ENCODE measurements at regions not wholly inside any gene's neighbourhood (a gene's known extent, or its start where the extent isn't known, plus 50 kb on each side); places are given as distances from the start of the nearest gene placed in this dataset.

- Mint-ChIP-seq H3K36me3 (ENCODE audit: low read depth) (no peaks in the 10 kb centered on the region), H3K27ac (no peak overlapping the region), H3K4me1 (ENCODE audit: low read depth) (no peaks in the 10 kb centered on the region), H3K9me3 (peaks cover 9% of the 10 kb centered on the region), H3K4me3 (no peak overlapping the region), H3K27me3 (no peaks in the 10 kb centered on the region)
- ChIA-PET POLR2A (no interaction called here), CTCF (no interaction called here)
- Histone ChIP-seq H3K4me3 (ENCODE audit: low read length) (no peak overlapping the region), H3K27ac (ENCODE audit: low read depth in 1 of 2, low read length in 2 of 2) (no peak overlapping the region), H3K27me3 (ENCODE audit: control insufficient read depth in 1 of 2, insufficient read depth in 2 of 2, low read length in 2 of 2) (no peaks in the 10 kb centered on the region), H3K9me3 (ENCODE audit: control insufficient read depth in 1 of 2, insufficient read depth in 1 of 2, low read length in 2 of 2) (peaks cover 0 to 4% of the 10 kb centered on the region in 2 experiments), H3K4me1 (ENCODE audit: insufficient read depth, low read length) (no peaks in the 10 kb centered on the region), H3K36me3 (ENCODE audit: insufficient read depth, low read length) (no peaks in the 10 kb centered on the region)
- DNase-seq (no peak), ATAC-seq (ENCODE audit: poor library complexity) (no peak)
- intact Hi-C loops (cut with DNase I, micrococcal nuclease), result no loop called here
- TF ChIP-seq, protein P1, sequence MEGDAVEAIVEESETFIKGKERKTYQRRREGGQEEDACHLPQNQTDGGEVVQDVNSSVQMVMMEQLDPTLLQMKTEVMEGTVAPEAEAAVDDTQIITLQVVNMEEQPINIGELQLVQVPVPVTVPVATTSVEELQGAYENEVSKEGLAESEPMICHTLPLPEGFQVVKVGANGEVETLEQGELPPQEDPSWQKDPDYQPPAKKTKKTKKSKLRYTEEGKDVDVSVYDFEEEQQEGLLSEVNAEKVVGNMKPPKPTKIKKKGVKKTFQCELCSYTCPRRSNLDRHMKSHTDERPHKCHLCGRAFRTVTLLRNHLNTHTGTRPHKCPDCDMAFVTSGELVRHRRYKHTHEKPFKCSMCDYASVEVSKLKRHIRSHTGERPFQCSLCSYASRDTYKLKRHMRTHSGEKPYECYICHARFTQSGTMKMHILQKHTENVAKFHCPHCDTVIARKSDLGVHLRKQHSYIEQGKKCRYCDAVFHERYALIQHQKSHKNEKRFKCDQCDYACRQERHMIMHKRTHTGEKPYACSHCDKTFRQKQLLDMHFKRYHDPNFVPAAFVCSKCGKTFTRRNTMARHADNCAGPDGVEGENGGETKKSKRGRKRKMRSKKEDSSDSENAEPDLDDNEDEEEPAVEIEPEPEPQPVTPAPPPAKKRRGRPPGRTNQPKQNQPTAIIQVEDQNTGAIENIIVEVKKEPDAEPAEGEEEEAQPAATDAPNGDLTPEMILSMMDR (IDR thresholded peaks at IDR 0.05), result no peak
These were observed 202.9 kb upstream of the LUZP2 start for GRCh38 chr11:24293964-24294363.

DNA sequence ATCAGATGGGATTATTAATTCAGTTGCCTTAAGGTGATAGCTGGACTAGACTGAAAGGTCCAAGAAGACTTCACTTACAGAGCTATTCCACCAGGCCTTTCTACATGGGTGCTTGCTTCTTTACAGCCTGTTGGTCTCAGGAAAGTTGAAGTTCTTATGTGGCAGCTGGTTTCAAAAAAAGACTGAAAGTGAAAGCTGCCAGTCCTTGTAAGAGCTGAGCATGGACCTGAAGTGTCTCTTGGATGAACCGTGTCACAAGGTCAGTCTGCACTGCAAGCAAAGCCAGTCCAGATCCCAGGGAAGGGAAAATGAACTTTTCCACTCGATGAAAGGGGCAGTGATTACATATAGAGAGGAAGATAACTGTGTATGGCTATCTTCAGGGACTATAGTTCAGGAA lies 201.5 kb upstream of the LUZP2 start:
- Histone ChIP-seq H3K27me3 (ENCODE audit: control insufficient read depth in 1 of 2, insufficient read depth in 2 of 2, low read length in 2 of 2) (no peaks in the 10 kb centered on the region), H3K9me3 (ENCODE audit: control insufficient read depth in 1 of 2, insufficient read depth in 1 of 2, low read length in 2 of 2) (peaks cover 0 to 4% of the 10 kb centered on the region in 2 experiments), H3K4me1 (ENCODE audit: insufficient read depth, low read length) (no peaks in the 10 kb centered on the region), H3K36me3 (ENCODE audit: insufficient read depth, low read length) (no peaks in the 10 kb centered on the region), H3K27ac (ENCODE audit: low read depth in 1 of 2, low read length in 2 of 2) (no peak overlapping the region), H3K4me3 (ENCODE audit: low read length) (no peak overlapping the region)
- ATAC-seq (ENCODE audit: poor library complexity) (no peak), DNase-seq (no peak)
- CTCF ChIA-PET, result interaction anchor here (0.6 kb wide), 1 partner anchor 400 kb away, joined by 3 read pairs; no protein-coding TSS in a partner anchor
- Mint-ChIP-seq H3K9me3 (peaks cover 9% of the 10 kb centered on the region), H3K4me3 (no peak overlapping the region), H3K36me3 (ENCODE audit: low read depth) (no peaks in the 10 kb centered on the region), H3K4me1 (ENCODE audit: low read depth) (no peaks in the 10 kb centered on the region), H3K27ac (no peak overlapping the region), H3K27me3 (no peaks in the 10 kb centered on the region)
- POLR2A ChIA-PET, result interaction anchor here (0.5 kb wide), 1 partner anchor 1531 kb away, joined by 3 read pairs; no protein-coding TSS in a partner anchor
- TF ChIP-seq, protein P1 (IDR thresholded peaks at IDR 0.05), result no peak
- intact Hi-C loops (cut with DNase I, micrococcal nuclease), result no loop called here

DNA sequence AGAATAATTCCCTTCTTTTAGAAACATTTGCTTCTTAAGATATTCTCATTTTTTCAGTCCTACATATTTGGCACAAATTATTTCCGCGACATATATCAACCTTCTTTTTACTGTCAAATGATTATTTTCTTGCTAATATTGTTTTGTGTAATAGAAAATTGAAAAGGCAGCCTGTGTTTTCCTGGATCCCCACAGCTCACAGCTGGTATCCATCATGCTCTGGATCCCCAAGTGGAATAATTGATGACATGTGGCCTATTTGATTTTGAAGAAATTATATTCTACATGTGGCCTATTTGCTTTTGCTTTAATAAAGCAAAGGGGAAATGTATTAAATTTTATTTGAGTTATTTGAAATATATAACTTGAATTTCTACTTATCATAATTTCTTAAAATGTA lies 199.4 kb upstream of the LUZP2 start:
- Mint-ChIP-seq H3K4me1 (ENCODE audit: low read depth) (no peaks in the 10 kb centered on the region), H3K9me3 (peaks cover 7% of the 10 kb centered on the region), H3K27ac (no peak overlapping the region), H3K36me3 (ENCODE audit: low read depth) (no peaks in the 10 kb centered on the region), H3K27me3 (no peaks in the 10 kb centered on the region), H3K4me3 (no peak overlapping the region)
- no peak for ATAC-seq (ENCODE audit: poor library complexity)
- ChIA-PET POLR2A (no interaction called here), CTCF (no interaction called here)
- H3K4me1 ChIP-seq (ENCODE audit: insufficient read depth, low read length), result no peaks in the 10 kb centered on the region
- no peaks in the 10 kb centered on the region for H3K27me3 ChIP-seq (ENCODE audit: control insufficient read depth in 1 of 2, insufficient read depth in 2 of 2, low read length in 2 of 2)
- intact Hi-C loops (cut with DNase I, micrococcal nuclease), result no loop called here
- TF ChIP-seq, protein P1 (IDR thresholded peaks at IDR 0.05), result no peak
- H3K4me3 ChIP-seq (ENCODE audit: low read length), result no peak overlapping the region
- DNase-seq, result no peak
- peaks cover under 1 to 3% of the 10 kb centered on the region in 2 experiments for H3K9me3 ChIP-seq (ENCODE audit: control insufficient read depth in 1 of 2, insufficient read depth in 1 of 2, low read length in 2 of 2)
- H3K36me3 ChIP-seq (ENCODE audit: insufficient read depth, low read length), result no peaks in the 10 kb centered on the region
- H3K27ac ChIP-seq (ENCODE audit: low read depth in 1 of 2, low read length in 2 of 2), result no peak overlapping the region
